ENCODE measurements at regions not wholly inside any gene's neighbourhood (a gene's known extent, or its start where the extent isn't known, plus 50 kb on each side); places are given as distances from the start of the nearest gene placed in this dataset.

GRCh38 chr12:132424811-132425210 lies 65.1 kb upstream of the FBRSL1 start:
- Histone ChIP-seq H3K9me3 (no peaks in the 10 kb centered on the region), H3K27me3 (peaks cover 0 to 100% (median 11%) of the 10 kb centered on the region in 4 donors), H3K27ac (replicated peaks in 1 of 4) (no peak overlapping the region), H3K4me3 (no peak overlapping the region), H3K4me1 (peaks cover 6 to 16% (median 14%) of the 10 kb centered on the region in 4 donors), H3K36me3 (no peaks in the 10 kb centered on the region)
- no peak for DNase-seq (ENCODE audit: extremely low spot score)
- intact Hi-C loops (cut with DNase I), result no loop called here
- WGBS, result 84% methylated on average over 4 of the region's 4 CpGs
- TF ChIP-seq POLR2A (IDR thresholded peaks at IDR 0.05; ENCODE audit: low read depth) (no peak), EP300 (IDR thresholded peaks at IDR 0.05) (no peak), CTCF (IDR thresholded peaks at IDR 0.05) (no peak), POLR2AphosphoS5 (IDR thresholded peaks at IDR 0.05) (no peak)

GRCh38 chr12:132423820-132424645 lies 65.9 kb upstream of the FBRSL1 start:
- 64% methylated on average over 23 of the region's 31 CpGs for WGBS
- Histone ChIP-seq H3K9me3 (no peaks in the 10 kb centered on the region), H3K27me3 (peaks cover 0 to 99% (median 11%) of the 10 kb centered on the region in 4 donors), H3K4me3 (no peak overlapping the region), H3K4me1 (peaks cover 2 to 8% (median 7%) of the 10 kb centered on the region in 4 donors), H3K27ac (replicated peaks in 1 of 4) (no peak overlapping the region), H3K36me3 (no peaks in the 10 kb centered on the region)
- DNase-seq (ENCODE audit: extremely low spot score), result no peak
- intact Hi-C loops (cut with DNase I), result no loop called here
- TF ChIP-seq CTCF (IDR thresholded peaks at IDR 0.05) (no peak), EP300 (IDR thresholded peaks at IDR 0.05) (no peak), POLR2A (IDR thresholded peaks at IDR 0.05; ENCODE audit: low read depth) (no peak), POLR2AphosphoS5 (IDR thresholded peaks at IDR 0.05) (no peak)

GRCh38 chr12:132423251-132423819 lies 66.6 kb upstream of the FBRSL1 start:
- TF ChIP-seq POLR2AphosphoS5 (IDR thresholded peaks at IDR 0.05), result no peak
- TF ChIP-seq CTCF (IDR thresholded peaks at IDR 0.05), result no peak
- TF ChIP-seq EP300 (IDR thresholded peaks at IDR 0.05), result no peak
- TF ChIP-seq POLR2A (IDR thresholded peaks at IDR 0.05; ENCODE audit: low read depth), result no peak
- 86% methylated on average over 18 of the region's 29 CpGs for WGBS
- intact Hi-C loops (cut with DNase I), result no loop called here
- peaks cover 0 to under 1% (median under 1%) of the 10 kb centered on the region in 4 donors for H3K4me1 ChIP-seq
- DNase-seq (ENCODE audit: extremely low spot score), result no peak
- no peak overlapping the region for H3K4me3 ChIP-seq
- H3K27ac ChIP-seq (replicated peaks in 1 of 4), result no peak overlapping the region
- no peaks in the 10 kb centered on the region for H3K9me3 ChIP-seq
- peaks cover 0 to 99% (median 11%) of the 10 kb centered on the region in 4 donors for H3K27me3 ChIP-seq
- H3K36me3 ChIP-seq, result no peaks in the 10 kb centered on the region

- WGBS, result 65% methylated on average over 5 of the region's 6 CpGs
- Histone ChIP-seq H3K27ac (replicated peaks in 1 of 4) (no peak overlapping the region), H3K4me1 (no peaks in the 10 kb centered on the region), H3K36me3 (no peaks in the 10 kb centered on the region), H3K27me3 (peaks cover 0 to 99% (median 13%) of the 10 kb centered on the region in 4 donors), H3K4me3 (no peak overlapping the region), H3K9me3 (no peaks in the 10 kb centered on the region)
- intact Hi-C loops (cut with DNase I), result no loop called here
- TF ChIP-seq EP300 (IDR thresholded peaks at IDR 0.05) (no peak), POLR2AphosphoS5 (IDR thresholded peaks at IDR 0.05) (no peak), POLR2A (IDR thresholded peaks at IDR 0.05; ENCODE audit: low read depth) (no peak), CTCF (IDR thresholded peaks at IDR 0.05) (no peak)
- DNase-seq (ENCODE audit: extremely low spot score), result no peak
Observed at GRCh38 chr12:132422381-132423043, 67.4 kb upstream of the FBRSL1 start.

All from esophagus muscularis mucosa (tissue), 4 donors.